ENCODE measurements at regions not wholly inside any gene's neighbourhood (a gene's known extent, or its start where the extent isn't known, plus 50 kb on each side); places are given as distances from the start of the nearest gene placed in this dataset.

DNA sequence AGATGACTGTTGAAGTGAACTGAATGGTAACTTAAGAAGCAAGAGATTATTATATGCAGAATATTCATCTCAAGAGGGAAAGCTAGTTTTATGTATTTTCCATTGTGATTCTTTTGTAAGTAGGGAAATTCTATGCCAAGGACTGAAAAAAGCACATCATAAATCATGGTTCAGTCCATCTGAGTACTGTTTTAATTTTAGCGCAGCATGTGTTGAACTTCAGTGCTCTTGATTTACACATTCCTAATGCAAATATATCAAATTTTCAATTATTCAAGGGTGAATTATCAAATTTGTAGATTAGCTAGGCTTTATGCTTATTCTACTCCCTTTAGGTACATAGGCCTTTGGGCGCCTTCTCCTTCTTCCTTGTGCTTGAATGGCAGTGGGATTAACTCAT is 50.3 kb upstream of the TCF12 start:
- Histone ChIP-seq H3K27ac (ENCODE audit: low read length) (no peak overlapping the region), H3K4me2 (ENCODE audit: low read depth, low read length) (no peak overlapping the region), H3K79me2 (ENCODE audit: low read length) (no peaks in the 10 kb centered on the region), H3K4me3 (ENCODE audit: low read length) (no peak overlapping the region), H3K36me3 (replicated peaks; ENCODE audit: insufficient read depth, low read length) (no peaks in the 10 kb centered on the region), H2AFZ (ENCODE audit: low read length) (no peak overlapping the region), H3F3A (ENCODE audit: insufficient read depth, low read length) (no peaks in the 10 kb centered on the region), H3K9me2 (replicated peaks; ENCODE audit: insufficient read depth, low read length) (no peaks in the 10 kb centered on the region), H3K4me1 (ENCODE audit: low read length) (no peaks in the 10 kb centered on the region), H3K9me3 (replicated peaks; ENCODE audit: insufficient read depth, low read length) (no peaks in the 10 kb centered on the region), H3K9ac (ENCODE audit: low read length) (no peak overlapping the region), H4K20me1 (ENCODE audit: insufficient read depth, low read length) (no peaks in the 10 kb centered on the region), H3K27me3 (replicated peaks; ENCODE audit: insufficient read depth, low read length) (no peaks in the 10 kb centered on the region)
- DNase-seq: no peak
- TF ChIP-seq, protein P1, sequence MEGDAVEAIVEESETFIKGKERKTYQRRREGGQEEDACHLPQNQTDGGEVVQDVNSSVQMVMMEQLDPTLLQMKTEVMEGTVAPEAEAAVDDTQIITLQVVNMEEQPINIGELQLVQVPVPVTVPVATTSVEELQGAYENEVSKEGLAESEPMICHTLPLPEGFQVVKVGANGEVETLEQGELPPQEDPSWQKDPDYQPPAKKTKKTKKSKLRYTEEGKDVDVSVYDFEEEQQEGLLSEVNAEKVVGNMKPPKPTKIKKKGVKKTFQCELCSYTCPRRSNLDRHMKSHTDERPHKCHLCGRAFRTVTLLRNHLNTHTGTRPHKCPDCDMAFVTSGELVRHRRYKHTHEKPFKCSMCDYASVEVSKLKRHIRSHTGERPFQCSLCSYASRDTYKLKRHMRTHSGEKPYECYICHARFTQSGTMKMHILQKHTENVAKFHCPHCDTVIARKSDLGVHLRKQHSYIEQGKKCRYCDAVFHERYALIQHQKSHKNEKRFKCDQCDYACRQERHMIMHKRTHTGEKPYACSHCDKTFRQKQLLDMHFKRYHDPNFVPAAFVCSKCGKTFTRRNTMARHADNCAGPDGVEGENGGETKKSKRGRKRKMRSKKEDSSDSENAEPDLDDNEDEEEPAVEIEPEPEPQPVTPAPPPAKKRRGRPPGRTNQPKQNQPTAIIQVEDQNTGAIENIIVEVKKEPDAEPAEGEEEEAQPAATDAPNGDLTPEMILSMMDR (IDR thresholded peaks at IDR 0.05; ENCODE audit: low read length): no peak
- no peak for TF ChIP-seq EZH2 (optimal IDR thresholded peaks at IDR 0.05; ENCODE audit: low read depth, low read length)
- TF ChIP-seq EZH2phosphoT487 (IDR thresholded peaks at IDR 0.05; ENCODE audit: low read length): no peak

DNA sequence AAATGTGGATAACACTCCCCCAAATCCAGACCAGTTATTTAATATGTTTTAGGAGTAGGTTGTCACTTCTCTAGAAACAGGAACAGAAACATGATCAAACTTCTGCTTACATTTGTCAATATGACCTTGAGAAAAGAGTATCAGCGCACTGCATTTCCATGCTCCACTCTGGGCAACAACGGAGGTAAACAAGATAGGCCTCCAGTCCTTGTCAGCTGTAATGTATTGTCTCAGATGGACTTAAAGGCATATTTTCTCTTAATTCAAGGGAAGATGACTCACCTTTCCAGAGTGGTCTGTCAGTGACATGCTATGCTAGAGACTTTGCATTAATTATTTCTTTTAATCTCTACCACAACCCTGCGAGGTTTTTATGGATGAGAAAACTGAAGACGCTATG is 51.6 kb upstream of the TCF12 start:
- H3K9ac ChIP-seq (ENCODE audit: low read length): no peak overlapping the region
- H3K4me3 ChIP-seq (ENCODE audit: low read length): no peak overlapping the region
- no peak overlapping the region for H3K4me2 ChIP-seq (ENCODE audit: low read depth, low read length)
- H3K9me2 ChIP-seq (replicated peaks; ENCODE audit: insufficient read depth, low read length): no peaks in the 10 kb centered on the region
- no peaks in the 10 kb centered on the region for H3K27me3 ChIP-seq (replicated peaks; ENCODE audit: insufficient read depth, low read length)
- no peak overlapping the region for H2AFZ ChIP-seq (ENCODE audit: low read length)
- H3K4me1 ChIP-seq (ENCODE audit: low read length): no peaks in the 10 kb centered on the region
- H3K9me3 ChIP-seq (replicated peaks; ENCODE audit: insufficient read depth, low read length): no peaks in the 10 kb centered on the region
- TF ChIP-seq, protein P1 (IDR thresholded peaks at IDR 0.05; ENCODE audit: low read length): no peak
- TF ChIP-seq EZH2phosphoT487 (IDR thresholded peaks at IDR 0.05; ENCODE audit: low read length): no peak
- TF ChIP-seq EZH2 (optimal IDR thresholded peaks at IDR 0.05; ENCODE audit: low read depth, low read length): no peak
- no peaks in the 10 kb centered on the region for H3K79me2 ChIP-seq (ENCODE audit: low read length)
- H3K27ac ChIP-seq (ENCODE audit: low read length): no peak overlapping the region
- H4K20me1 ChIP-seq (ENCODE audit: insufficient read depth, low read length): no peaks in the 10 kb centered on the region
- no peaks in the 10 kb centered on the region for H3F3A ChIP-seq (ENCODE audit: insufficient read depth, low read length)
- no peak for DNase-seq
- H3K36me3 ChIP-seq (replicated peaks; ENCODE audit: insufficient read depth, low read length): no peaks in the 10 kb centered on the region

DNA sequence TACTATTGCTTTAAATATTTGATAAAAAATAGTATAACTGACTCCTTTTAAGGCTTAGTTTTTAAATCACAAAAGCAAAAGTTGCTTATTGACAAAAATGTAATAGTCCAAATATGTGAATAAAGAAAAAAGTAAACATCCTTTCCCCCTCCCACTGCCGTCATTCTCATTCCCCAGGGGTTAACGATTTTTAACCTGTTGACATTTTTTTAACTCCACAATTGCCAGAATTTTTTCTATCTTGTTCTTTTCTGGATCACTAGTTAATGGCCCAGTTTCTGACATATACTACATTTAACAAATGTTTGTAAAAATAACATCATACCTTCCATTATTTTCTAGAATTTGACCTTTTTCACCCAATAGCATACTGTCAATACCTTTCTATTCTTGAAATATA is 60.6 kb upstream of the TCF12 start:
- Histone ChIP-seq H3K4me3 (ENCODE audit: low read length) (no peak overlapping the region), H3K9ac (ENCODE audit: low read length) (no peak overlapping the region), H3K79me2 (ENCODE audit: low read length) (no peaks in the 10 kb centered on the region), H3K27ac (ENCODE audit: low read length) (no peak overlapping the region), H3F3A (ENCODE audit: insufficient read depth, low read length) (no peaks in the 10 kb centered on the region), H3K4me2 (ENCODE audit: low read depth, low read length) (no peak overlapping the region), H4K20me1 (ENCODE audit: insufficient read depth, low read length) (no peaks in the 10 kb centered on the region), H3K9me3 (replicated peaks; ENCODE audit: insufficient read depth, low read length) (no peaks in the 10 kb centered on the region), H3K9me2 (replicated peaks; ENCODE audit: insufficient read depth, low read length) (no peaks in the 10 kb centered on the region), H3K27me3 (replicated peaks; ENCODE audit: insufficient read depth, low read length) (no peaks in the 10 kb centered on the region), H3K36me3 (replicated peaks; ENCODE audit: insufficient read depth, low read length) (no peaks in the 10 kb centered on the region), H2AFZ (ENCODE audit: low read length) (no peak overlapping the region), H3K4me1 (ENCODE audit: low read length) (no peaks in the 10 kb centered on the region)
- DNase-seq: no peak
- no peak for TF ChIP-seq EZH2phosphoT487 (IDR thresholded peaks at IDR 0.05; ENCODE audit: low read length)
- no peak for TF ChIP-seq EZH2 (optimal IDR thresholded peaks at IDR 0.05; ENCODE audit: low read depth, low read length)
- TF ChIP-seq, protein P1 (IDR thresholded peaks at IDR 0.05; ENCODE audit: low read length): no peak
